ENCODE measurements at regions not wholly inside any gene's neighbourhood (a gene's known extent, or its start where the extent isn't known, plus 50 kb on each side); places are given as distances from the start of the nearest gene placed in this dataset.
"Not testable (repeated sequence)": the region's sequence is repeated elsewhere in the genome, so short reads cannot be mapped to it uniquely, and the experiment has no call there.

DNA sequence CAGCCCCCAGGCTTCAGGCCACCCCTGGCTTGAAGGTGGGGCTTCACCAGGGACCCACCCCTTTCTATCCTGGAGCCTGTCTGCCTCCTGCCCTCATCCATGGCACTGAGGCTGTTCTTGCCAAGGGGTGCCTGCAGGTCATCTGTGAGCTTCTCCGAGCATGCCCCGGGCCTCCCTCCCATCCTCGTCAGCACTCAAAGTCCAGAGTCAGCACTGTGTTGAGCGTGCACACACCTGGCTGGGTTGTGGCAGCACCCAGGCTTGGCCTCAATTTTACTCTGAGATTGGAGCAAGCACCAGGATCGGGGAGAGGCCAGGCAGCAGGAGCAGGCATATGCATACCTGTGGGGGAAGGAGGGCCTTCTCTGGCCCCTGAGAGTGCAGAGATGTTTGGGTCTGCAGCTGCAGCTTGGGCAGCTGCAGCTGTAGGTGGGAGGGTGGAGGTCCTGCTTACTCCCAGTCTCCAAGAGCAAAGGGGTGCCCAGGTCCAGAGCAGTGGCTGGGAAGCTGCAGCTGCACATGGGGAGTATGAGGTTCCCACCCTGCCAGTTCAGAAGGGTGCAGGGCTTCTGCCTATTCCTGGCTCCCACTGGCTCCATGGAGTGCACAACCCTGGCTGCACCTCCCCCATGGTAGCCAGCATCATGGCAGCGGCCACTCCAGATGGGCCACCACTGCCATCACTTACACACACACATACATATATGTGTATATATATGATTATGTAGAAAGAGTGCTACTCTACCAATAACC is 488.7 kb downstream of the JRKL start:
- no peak overlapping the region for H3K4me3 ChIP-seq (ENCODE audit: control insufficient read depth, low read depth, low read length)
- no peak for DNase-seq (ENCODE audit: low read depth)
- TF ChIP-seq, protein P1, sequence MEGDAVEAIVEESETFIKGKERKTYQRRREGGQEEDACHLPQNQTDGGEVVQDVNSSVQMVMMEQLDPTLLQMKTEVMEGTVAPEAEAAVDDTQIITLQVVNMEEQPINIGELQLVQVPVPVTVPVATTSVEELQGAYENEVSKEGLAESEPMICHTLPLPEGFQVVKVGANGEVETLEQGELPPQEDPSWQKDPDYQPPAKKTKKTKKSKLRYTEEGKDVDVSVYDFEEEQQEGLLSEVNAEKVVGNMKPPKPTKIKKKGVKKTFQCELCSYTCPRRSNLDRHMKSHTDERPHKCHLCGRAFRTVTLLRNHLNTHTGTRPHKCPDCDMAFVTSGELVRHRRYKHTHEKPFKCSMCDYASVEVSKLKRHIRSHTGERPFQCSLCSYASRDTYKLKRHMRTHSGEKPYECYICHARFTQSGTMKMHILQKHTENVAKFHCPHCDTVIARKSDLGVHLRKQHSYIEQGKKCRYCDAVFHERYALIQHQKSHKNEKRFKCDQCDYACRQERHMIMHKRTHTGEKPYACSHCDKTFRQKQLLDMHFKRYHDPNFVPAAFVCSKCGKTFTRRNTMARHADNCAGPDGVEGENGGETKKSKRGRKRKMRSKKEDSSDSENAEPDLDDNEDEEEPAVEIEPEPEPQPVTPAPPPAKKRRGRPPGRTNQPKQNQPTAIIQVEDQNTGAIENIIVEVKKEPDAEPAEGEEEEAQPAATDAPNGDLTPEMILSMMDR (IDR thresholded peaks at IDR 0.05; ENCODE audit: control insufficient read depth, insufficient read depth, low read depth, low read length, missing control alignments), result no peak

DNA sequence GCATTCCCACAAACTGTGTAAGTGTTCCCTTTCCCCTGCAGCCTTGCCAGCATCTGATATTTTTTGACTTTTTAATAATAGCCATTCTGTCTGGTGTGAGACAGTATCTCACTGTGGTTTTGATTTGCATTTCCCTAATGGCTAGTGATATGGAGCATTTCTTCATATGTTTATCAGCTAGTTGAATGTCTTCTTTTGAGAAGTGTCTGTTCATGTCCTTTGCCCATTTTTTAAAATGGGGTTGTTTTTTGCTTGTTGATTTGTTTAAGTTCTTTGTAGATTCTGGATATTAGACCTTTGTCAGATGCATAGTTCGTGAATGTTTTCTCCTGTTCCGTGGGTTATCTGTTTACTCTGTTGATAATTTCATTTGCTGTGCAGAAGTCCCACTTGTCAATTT is 492.8 kb downstream of the JRKL start:
- not testable (repeated sequence) for H3K4me3 ChIP-seq (ENCODE audit: control insufficient read depth, low read depth, low read length); DNase-seq (ENCODE audit: low read depth)

DNA sequence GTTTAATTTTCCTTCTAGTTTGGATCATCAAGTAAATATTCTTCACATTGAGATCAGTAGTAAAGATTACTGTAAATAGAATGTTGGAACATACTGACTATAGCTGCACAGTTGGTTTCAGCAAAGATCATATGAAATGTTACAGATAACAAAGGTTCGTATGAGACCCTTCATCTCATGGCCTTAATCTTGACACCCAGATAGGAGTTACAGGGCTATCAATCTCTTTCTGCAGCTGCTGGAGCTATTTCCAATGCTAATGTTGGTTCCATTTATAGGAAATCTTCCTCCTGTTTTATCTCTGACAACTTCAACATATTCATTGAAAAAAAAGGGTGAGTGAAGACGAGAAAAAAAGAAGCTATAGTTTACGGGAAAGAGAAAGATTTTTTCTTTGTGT is 495.6 kb downstream of the JRKL start:
- no peak overlapping the region for H3K4me3 ChIP-seq (ENCODE audit: control insufficient read depth, low read depth, low read length)
- TF ChIP-seq, protein P1 (IDR thresholded peaks at IDR 0.05; ENCODE audit: control insufficient read depth, insufficient read depth, low read depth, low read length, missing control alignments), result no peak
- no peak for DNase-seq (ENCODE audit: low read depth)

DNA sequence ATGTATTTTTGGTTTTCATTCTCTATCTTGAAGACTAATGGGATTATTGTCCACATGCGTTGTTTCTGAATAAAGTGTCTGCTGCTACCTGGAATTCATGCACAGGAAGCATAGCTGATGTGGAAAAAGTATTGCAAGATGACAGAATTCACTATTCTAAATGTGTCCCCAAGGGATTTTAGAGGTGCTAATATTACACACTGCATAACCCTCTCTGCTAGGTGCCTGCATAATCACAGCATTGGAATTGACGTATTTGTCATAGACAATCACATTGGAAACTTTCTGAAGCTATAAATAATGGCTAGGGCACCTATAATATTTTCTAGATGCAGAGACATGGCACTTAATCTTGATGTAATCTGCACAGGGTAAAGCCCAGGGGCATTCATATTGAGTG is 496.1 kb downstream of the JRKL start:
- no peak for DNase-seq (ENCODE audit: low read depth)
- TF ChIP-seq, protein P1 (IDR thresholded peaks at IDR 0.05; ENCODE audit: control insufficient read depth, insufficient read depth, low read depth, low read length, missing control alignments), result no peak
- no peak overlapping the region for H3K4me3 ChIP-seq (ENCODE audit: control insufficient read depth, low read depth, low read length)

DNA sequence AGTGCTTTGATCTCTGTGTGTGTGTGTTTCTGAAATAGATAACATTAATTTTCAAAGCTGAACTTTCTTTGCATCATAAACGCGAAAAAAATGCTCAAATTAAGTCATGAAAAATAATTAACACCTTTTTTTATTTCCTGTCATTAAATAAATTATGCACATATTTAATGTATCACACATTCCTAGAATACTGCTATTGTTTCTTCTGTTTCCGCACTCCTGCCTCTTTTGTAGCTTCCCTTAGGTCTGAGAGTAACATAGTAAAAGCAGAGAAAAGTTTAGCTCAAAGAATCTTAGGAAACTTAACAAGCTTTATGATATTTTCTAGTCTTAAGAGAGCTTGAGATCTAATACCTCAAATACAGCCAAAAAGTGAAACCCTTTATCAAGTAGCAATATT is 504.2 kb downstream of the JRKL start:
- no peak for DNase-seq (ENCODE audit: low read depth)
- H3K4me3 ChIP-seq (ENCODE audit: control insufficient read depth, low read depth, low read length), result no peak overlapping the region
- TF ChIP-seq, protein P1 (IDR thresholded peaks at IDR 0.05; ENCODE audit: control insufficient read depth, insufficient read depth, low read depth, low read length, missing control alignments), result no peak

DNA sequence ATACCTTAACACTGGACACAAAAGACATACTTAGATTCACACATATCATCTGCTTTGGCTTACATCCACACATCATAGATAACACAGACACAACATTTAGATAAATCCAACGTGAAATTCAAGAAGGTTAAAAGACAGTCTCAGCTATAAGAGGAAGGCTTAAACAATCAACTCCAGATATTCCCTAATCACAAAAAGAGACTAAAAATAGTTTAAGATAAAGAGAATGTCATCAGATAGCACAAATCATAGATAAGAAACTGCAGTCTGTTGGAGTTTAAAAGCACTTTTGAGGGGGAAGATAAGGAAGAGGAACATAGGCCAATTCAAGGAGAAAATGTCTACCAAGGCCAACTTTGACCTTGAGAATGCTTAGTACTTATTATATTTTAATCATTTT is 504.8 kb downstream of the JRKL start:
- DNase-seq (ENCODE audit: low read depth), result no peak
- H3K4me3 ChIP-seq (ENCODE audit: control insufficient read depth, low read depth, low read length), result no peak overlapping the region
- TF ChIP-seq, protein P1 (IDR thresholded peaks at IDR 0.05; ENCODE audit: control insufficient read depth, insufficient read depth, low read depth, low read length, missing control alignments), result no peak

DNA sequence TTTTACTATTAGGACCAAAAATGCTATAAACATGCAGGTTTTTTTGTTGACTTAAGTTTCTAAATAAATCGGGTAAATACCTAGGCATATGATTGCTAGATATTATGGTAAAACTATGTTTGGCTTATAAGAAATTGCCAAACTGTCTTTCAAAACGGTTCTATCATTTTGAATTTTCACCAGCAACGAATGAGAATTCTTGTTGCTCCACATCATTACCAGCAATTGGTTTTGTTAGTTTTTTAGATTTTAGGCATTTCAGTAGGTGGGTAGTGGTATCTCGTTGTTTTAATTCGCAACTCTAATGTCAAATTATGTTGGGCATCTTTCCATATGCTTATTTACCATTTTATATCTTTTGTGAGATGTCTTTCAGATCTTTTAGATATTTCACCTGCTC is 510.2 kb downstream of the JRKL start:
- TF ChIP-seq, protein P1 (IDR thresholded peaks at IDR 0.05; ENCODE audit: control insufficient read depth, insufficient read depth, low read depth, low read length, missing control alignments), result no peak
- H3K4me3 ChIP-seq (ENCODE audit: control insufficient read depth, low read depth, low read length), result no peak overlapping the region
- DNase-seq (ENCODE audit: low read depth), result no peak
